GM23338 (cell line): ENCODE measurements at regions not wholly inside any gene's neighbourhood (a gene's known extent, or its start where the extent isn't known, plus 50 kb on each side); places are given as distances from the start of the nearest gene placed in this dataset.

Experiments
- CREB1 ChIP-seq: fragments of 250-450 bp; sonication (Bioruptor Pico); IDR thresholded peaks from 2 replicates; pipeline ENCODE4 v1.5.0; 2020; ENCODE audit warnings: low read depth, mild to moderate bottlenecking, moderate library complexity
- EZH2 ChIP-seq: fragments of 200-600 bp; sonication (generic); IDR thresholded peaks from one replicate; pipeline ENCODE4 v1.8.0; 2017; ENCODE audit warnings: antibody characterized with exemption, mild to moderate bottlenecking, low read depth; ENCODE audit not compliant: unreplicated experiment
- EZH2phosphoT487 ChIP-seq: fragments of 200-600 bp; sonication (generic); IDR thresholded peaks from one replicate; pipeline ENCODE4 v1.8.1; 2018; ENCODE audit warnings: antibody characterized with exemption; ENCODE audit not compliant: unreplicated experiment
- JUNB ChIP-seq: IDR thresholded peaks from one replicate; pipeline ENCODE4 v1.6.1; 2016; ENCODE audit warnings: antibody characterized with exemption; ENCODE audit not compliant: unreplicated experiment
- NANOG ChIP-seq: IDR thresholded peaks from 2 replicates; pipeline ENCODE4 v1.6.1; 2016; ENCODE audit warnings: antibody characterized with exemption, borderline replicate concordance
- POLR2AphosphoS5 ChIP-seq: IDR thresholded peaks from 2 replicates; pipeline ENCODE4 v1.6.1; 2016; ENCODE audit warnings: antibody characterized with exemption, low read depth
- STAT1 ChIP-seq: IDR thresholded peaks from one replicate; pipeline ENCODE4 v1.6.1; 2016; ENCODE audit warnings: antibody characterized with exemption; ENCODE audit not compliant: unreplicated experiment
- ZNF114 ChIP-seq: fragments of 250-450 bp; sonication (Bioruptor Pico); IDR thresholded peaks from 2 replicates; pipeline ENCODE4 v1.5.0; 2020; ENCODE audit warnings: mild to moderate bottlenecking, moderate library complexity
- TF ChIP-seq, protein P1 (sequence below), 2 experiments: fragments of 200-600 bp in 1 of 2; sonication (generic) in 1 of 2; conservative IDR thresholded peaks; 2 replicates each; pipeline versions ENCODE4 v1.5.1 to v1.6.1; 2016 to 2017; ENCODE audit warnings: antibody characterized with exemption in 2 of 2, low read depth in 2 of 2, mild to moderate bottlenecking in 2 of 2, moderate library complexity in 1 of 2
- TF ChIP-seq, protein P2 (sequence below): IDR thresholded peaks from one replicate; pipeline ENCODE4 v1.6.1; 2018; ENCODE audit warnings: antibody characterized with exemption; ENCODE audit not compliant: unreplicated experiment
- TF ChIP-seq, protein P3 (sequence below): IDR thresholded peaks from 2 replicates; pipeline ENCODE4 v1.6.1; 2016; ENCODE audit warnings: antibody characterized with exemption
- TF ChIP-seq, protein P4 (sequence below): fragments of 250-450 bp; sonication (Bioruptor Pico); IDR thresholded peaks from 2 replicates; pipeline ENCODE4 v1.5.0; 2020; ENCODE audit warnings: mild to moderate bottlenecking, moderate library complexity

DNA sequence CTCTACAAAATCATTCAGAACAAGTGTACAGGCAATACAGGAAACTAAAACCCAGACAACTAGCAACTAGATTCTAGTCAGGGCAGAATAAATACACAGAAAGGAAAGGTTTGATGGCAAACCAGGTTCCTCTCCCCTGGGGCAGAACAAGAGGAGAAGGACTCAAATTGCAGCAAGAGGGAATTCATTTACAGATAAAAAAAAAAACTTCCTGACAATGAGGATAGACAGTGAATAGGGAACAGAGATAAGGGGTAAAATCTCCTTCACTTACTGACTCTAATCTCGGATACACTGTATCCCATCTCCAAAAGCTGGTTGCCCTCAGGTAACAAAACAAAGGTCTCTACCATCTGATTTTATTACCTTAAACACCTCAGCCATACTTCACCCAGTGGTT lies 244.0 kb downstream of the SEC61B start:
- no peak for TF ChIP-seq CREB1 (CRISPR knock-in tag)
- TF ChIP-seq, protein P1, sequence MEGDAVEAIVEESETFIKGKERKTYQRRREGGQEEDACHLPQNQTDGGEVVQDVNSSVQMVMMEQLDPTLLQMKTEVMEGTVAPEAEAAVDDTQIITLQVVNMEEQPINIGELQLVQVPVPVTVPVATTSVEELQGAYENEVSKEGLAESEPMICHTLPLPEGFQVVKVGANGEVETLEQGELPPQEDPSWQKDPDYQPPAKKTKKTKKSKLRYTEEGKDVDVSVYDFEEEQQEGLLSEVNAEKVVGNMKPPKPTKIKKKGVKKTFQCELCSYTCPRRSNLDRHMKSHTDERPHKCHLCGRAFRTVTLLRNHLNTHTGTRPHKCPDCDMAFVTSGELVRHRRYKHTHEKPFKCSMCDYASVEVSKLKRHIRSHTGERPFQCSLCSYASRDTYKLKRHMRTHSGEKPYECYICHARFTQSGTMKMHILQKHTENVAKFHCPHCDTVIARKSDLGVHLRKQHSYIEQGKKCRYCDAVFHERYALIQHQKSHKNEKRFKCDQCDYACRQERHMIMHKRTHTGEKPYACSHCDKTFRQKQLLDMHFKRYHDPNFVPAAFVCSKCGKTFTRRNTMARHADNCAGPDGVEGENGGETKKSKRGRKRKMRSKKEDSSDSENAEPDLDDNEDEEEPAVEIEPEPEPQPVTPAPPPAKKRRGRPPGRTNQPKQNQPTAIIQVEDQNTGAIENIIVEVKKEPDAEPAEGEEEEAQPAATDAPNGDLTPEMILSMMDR (conservative IDR thresholded peaks at IDR 0.05; ENCODE audit: low read depth in 2 of 2) = no peak
- TF ChIP-seq EZH2phosphoT487 = no peak
- no peak for TF ChIP-seq EZH2
- TF ChIP-seq POLR2AphosphoS5 = no peak
- TF ChIP-seq, protein P2, sequence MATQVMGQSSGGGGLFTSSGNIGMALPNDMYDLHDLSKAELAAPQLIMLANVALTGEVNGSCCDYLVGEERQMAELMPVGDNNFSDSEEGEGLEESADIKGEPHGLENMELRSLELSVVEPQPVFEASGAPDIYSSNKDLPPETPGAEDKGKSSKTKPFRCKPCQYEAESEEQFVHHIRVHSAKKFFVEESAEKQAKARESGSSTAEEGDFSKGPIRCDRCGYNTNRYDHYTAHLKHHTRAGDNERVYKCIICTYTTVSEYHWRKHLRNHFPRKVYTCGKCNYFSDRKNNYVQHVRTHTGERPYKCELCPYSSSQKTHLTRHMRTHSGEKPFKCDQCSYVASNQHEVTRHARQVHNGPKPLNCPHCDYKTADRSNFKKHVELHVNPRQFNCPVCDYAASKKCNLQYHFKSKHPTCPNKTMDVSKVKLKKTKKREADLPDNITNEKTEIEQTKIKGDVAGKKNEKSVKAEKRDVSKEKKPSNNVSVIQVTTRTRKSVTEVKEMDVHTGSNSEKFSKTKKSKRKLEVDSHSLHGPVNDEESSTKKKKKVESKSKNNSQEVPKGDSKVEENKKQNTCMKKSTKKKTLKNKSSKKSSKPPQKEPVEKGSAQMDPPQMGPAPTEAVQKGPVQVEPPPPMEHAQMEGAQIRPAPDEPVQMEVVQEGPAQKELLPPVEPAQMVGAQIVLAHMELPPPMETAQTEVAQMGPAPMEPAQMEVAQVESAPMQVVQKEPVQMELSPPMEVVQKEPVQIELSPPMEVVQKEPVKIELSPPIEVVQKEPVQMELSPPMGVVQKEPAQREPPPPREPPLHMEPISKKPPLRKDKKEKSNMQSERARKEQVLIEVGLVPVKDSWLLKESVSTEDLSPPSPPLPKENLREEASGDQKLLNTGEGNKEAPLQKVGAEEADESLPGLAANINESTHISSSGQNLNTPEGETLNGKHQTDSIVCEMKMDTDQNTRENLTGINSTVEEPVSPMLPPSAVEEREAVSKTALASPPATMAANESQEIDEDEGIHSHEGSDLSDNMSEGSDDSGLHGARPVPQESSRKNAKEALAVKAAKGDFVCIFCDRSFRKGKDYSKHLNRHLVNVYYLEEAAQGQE = no peak
- no peak for TF ChIP-seq NANOG
- TF ChIP-seq JUNB = no peak
- no peak for TF ChIP-seq STAT1
- TF ChIP-seq, protein P3, sequence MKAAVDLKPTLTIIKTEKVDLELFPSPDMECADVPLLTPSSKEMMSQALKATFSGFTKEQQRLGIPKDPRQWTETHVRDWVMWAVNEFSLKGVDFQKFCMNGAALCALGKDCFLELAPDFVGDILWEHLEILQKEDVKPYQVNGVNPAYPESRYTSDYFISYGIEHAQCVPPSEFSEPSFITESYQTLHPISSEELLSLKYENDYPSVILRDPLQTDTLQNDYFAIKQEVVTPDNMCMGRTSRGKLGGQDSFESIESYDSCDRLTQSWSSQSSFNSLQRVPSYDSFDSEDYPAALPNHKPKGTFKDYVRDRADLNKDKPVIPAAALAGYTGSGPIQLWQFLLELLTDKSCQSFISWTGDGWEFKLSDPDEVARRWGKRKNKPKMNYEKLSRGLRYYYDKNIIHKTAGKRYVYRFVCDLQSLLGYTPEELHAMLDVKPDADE = no peak
- TF ChIP-seq, protein P4, sequence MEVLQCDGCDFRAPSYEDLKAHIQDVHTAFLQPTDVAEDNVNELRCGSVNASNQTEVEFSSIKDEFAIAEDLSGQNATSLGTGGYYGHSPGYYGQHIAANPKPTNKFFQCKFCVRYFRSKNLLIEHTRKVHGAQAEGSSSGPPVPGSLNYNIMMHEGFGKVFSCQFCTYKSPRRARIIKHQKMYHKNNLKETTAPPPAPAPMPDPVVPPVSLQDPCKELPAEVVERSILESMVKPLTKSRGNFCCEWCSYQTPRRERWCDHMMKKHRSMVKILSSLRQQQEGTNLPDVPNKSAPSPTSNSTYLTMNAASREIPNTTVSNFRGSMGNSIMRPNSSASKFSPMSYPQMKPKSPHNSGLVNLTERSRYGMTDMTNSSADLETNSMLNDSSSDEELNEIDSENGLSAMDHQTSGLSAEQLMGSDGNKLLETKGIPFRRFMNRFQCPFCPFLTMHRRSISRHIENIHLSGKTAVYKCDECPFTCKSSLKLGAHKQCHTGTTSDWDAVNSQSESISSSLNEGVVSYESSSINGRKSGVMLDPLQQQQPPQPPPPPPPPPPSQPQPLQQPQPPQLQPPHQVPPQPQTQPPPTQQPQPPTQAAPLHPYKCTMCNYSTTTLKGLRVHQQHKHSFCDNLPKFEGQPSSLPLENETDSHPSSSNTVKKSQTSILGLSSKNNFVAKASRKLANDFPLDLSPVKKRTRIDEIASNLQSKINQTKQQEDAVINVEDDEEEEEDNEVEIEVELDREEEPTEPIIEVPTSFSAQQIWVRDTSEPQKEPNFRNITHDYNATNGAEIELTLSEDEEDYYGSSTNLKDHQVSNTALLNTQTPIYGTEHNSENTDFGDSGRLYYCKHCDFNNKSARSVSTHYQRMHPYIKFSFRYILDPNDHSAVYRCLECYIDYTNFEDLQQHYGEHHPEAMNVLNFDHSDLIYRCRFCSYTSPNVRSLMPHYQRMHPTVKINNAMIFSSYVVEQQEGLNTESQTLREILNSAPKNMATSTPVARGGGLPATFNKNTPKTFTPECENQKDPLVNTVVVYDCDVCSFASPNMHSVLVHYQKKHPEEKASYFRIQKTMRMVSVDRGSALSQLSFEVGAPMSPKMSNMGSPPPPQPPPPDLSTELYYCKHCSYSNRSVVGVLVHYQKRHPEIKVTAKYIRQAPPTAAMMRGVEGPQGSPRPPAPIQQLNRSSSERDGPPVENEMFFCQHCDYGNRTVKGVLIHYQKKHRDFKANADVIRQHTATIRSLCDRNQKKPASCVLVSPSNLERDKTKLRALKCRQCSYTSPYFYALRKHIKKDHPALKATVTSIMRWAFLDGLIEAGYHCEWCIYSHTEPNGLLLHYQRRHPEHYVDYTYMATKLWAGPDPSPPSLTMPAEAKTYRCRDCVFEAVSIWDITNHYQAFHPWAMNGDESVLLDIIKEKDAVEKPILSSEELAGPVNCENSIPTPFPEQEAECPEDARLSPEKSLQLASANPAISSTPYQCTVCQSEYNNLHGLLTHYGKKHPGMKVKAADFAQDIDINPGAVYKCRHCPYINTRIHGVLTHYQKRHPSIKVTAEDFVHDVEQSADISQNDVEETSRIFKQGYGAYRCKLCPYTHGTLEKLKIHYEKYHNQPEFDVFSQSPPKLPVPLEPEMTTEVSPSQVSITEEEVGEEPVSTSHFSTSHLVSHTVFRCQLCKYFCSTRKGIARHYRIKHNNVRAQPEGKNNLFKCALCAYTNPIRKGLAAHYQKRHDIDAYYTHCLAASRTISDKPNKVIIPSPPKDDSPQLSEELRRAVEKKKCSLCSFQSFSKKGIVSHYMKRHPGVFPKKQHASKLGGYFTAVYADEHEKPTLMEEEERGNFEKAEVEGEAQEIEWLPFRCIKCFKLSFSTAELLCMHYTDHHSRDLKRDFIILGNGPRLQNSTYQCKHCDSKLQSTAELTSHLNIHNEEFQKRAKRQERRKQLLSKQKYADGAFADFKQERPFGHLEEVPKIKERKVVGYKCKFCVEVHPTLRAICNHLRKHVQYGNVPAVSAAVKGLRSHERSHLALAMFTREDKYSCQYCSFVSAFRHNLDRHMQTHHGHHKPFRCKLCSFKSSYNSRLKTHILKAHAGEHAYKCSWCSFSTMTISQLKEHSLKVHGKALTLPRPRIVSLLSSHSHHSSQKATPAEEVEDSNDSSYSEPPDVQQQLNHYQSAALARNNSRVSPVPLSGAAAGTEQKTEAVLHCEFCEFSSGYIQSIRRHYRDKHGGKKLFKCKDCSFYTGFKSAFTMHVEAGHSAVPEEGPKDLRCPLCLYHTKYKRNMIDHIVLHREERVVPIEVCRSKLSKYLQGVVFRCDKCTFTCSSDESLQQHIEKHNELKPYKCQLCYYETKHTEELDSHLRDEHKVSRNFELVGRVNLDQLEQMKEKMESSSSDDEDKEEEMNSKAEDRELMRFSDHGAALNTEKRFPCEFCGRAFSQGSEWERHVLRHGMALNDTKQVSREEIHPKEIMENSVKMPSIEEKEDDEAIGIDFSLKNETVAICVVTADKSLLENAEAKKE (CRISPR knock-in tag) = no peak
- no peak for TF ChIP-seq ZNF114 (CRISPR knock-in tag)
